Activated T-cell treated with anti-CD3 and anti-CD28 coated beads, Interleukin-2, amount 50 U/mL, for 1 hour (primary cell): ENCODE measurements at regions not wholly inside any gene's neighbourhood (a gene's known extent, or its start where the extent isn't known, plus 50 kb on each side); places are given as distances from the start of the nearest gene placed in this dataset.
"Not testable (repeated sequence)": the region's sequence is repeated elsewhere in the genome, so short reads cannot be mapped to it uniquely, and the experiment has no call there.

Experiments used
- DNase-seq: peaks from one replicate; pipeline ENCODE4 v3.0.0-alpha.2; 2020

- DNase-seq: no peak
These were observed 115.1 kb upstream of the IRX4 start for GRCh38 chr5:1997640-1998347.

GRCh38 chr5:1995491-1995890 is 112.8 kb upstream of the IRX4 start:
- no peak for DNase-seq

- no peak for DNase-seq
These were observed 104.7 kb upstream of the IRX4 start for GRCh38 chr5:1987471-1987870.

- no peak for DNase-seq
These were observed 103.1 kb upstream of the IRX4 start for GRCh38 chr5:1985781-1986180.

GRCh38 chr5:1983919-1984695 is 101.4 kb upstream of the IRX4 start:
- DNase-seq: no peak

GRCh38 chr5:1983401-1983800 is 100.7 kb upstream of the IRX4 start:
- DNase-seq: no peak

GRCh38 chr5:1982561-1982960 is 99.8 kb upstream of the IRX4 start:
- DNase-seq: not testable (repeated sequence)

GRCh38 chr5:1975898-1976765 is 93.4 kb upstream of the IRX4 start:
- no peak for DNase-seq

- DNase-seq: no peak
These were observed 92.6 kb upstream of the IRX4 start for GRCh38 chr5:1975406-1975715.

GRCh38 chr5:1974501-1975405 is 92.0 kb upstream of the IRX4 start:
- DNase-seq: no peak

GRCh38 chr5:1974081-1974480 is 91.4 kb upstream of the IRX4 start:
- no peak for DNase-seq

GRCh38 chr5:1973391-1974013 is 90.8 kb upstream of the IRX4 start:
- no peak for DNase-seq

GRCh38 chr5:1971944-1972343 is 89.2 kb upstream of the IRX4 start:
- DNase-seq: no peak

GRCh38 chr5:1967736-1968135 is 85.0 kb upstream of the IRX4 start:
- no peak for DNase-seq

- DNase-seq: no peak
These were observed 83.7 kb upstream of the IRX4 start for GRCh38 chr5:1966461-1966860.

GRCh38 chr5:1965925-1966324 is 83.2 kb upstream of the IRX4 start:
- DNase-seq: no peak

- no peak for DNase-seq
These were observed 81.3 kb upstream of the IRX4 start for GRCh38 chr5:1963941-1964451.

GRCh38 chr5:1963358-1963757 is 80.6 kb upstream of the IRX4 start:
- no peak for DNase-seq

GRCh38 chr5:1962619-1963355 is 80.1 kb upstream of the IRX4 start:
- no peak for DNase-seq

GRCh38 chr5:1961952-1962595 is 79.3 kb upstream of the IRX4 start:
- DNase-seq: no peak
